KMS-11 (cell line): ENCODE measurements at regions not wholly inside any gene's neighbourhood (a gene's known extent, or its start where the extent isn't known, plus 50 kb on each side); places are given as distances from the start of the nearest gene placed in this dataset.
"Not testable (repeated sequence)": the region's sequence is repeated elsewhere in the genome, so short reads cannot be mapped to it uniquely, and the experiment has no call there.

Source experiments
- H2AFZ ChIP-seq: fragments of 200-600 bp; sonication (generic); 2 replicates; pipeline ENCODE4 v1.6.1; 2016; ENCODE audit warnings: antibody characterized with exemption, mixed run types, low read depth
- H3K27ac ChIP-seq: fragments of 200-600 bp; sonication (generic); 2 replicates; pipeline ENCODE4 v1.6.1; 2016; ENCODE audit warnings: mild to moderate bottlenecking, mixed run types
- H3K27me3 ChIP-seq: fragments of 200-600 bp; sonication (generic); 2 replicates; pipeline ENCODE4 v1.6.1; 2017; ENCODE audit warnings: mild to moderate bottlenecking, low read depth, mixed run types, moderate library complexity; ENCODE audit not compliant: insufficient read depth
- H3K36me3 ChIP-seq: fragments of 200-600 bp; sonication (generic); 2 replicates; pipeline ENCODE4 v1.6.1; 2017; ENCODE audit warnings: mild to moderate bottlenecking, mixed run types; ENCODE audit not compliant: insufficient read depth
- H3K4me1 ChIP-seq: fragments of 200-600 bp; sonication (generic); 2 replicates; pipeline ENCODE4 v1.6.1; 2016; ENCODE audit warnings: mild to moderate bottlenecking, low read depth, mixed run types; ENCODE audit not compliant: poor library complexity, severe bottlenecking
- H3K4me2 ChIP-seq: fragments of 200-600 bp; sonication (generic); 2 replicates; pipeline ENCODE4 v1.7.0; 2016; ENCODE audit warnings: mild to moderate bottlenecking, mixed run types
- H3K4me3 ChIP-seq: fragments of 200-600 bp; sonication (generic); IDR thresholded peaks from 2 replicates; pipeline ENCODE4 v1.6.1; 2017; ENCODE audit warnings: low read depth, low read length, mixed read lengths; ENCODE audit not compliant: insufficient read depth
- H3K79me2 ChIP-seq: fragments of 200-600 bp; sonication (generic); 2 replicates; pipeline ENCODE4 v1.6.1; 2016; ENCODE audit warnings: low read depth, mixed run types; ENCODE audit not compliant: insufficient read depth
- H3K9ac ChIP-seq: fragments of 200-600 bp; sonication (generic); 2 replicates; pipeline ENCODE4 v1.6.1; 2016; ENCODE audit warnings: mild to moderate bottlenecking, mixed run types
- H4K20me1 ChIP-seq: fragments of 200-600 bp; sonication (generic); 2 replicates; pipeline ENCODE4 v1.6.1; 2016; ENCODE audit warnings: mild to moderate bottlenecking, mixed run types; ENCODE audit not compliant: insufficient read depth
- TF ChIP-seq, protein P1 (sequence below): fragments of 200-600 bp; sonication (generic); conservative IDR thresholded peaks from 2 replicates; pipeline ENCODE4 v1.6.1; 2017; ENCODE audit warnings: low read depth, mild to moderate bottlenecking, antibody characterized with exemption, low read length, moderate library complexity, mixed read lengths

- Histone ChIP-seq H4K20me1 (no peaks in the 10 kb centered on the region), H3K27ac (no peak overlapping the region), H3K36me3 (no peaks in the 10 kb centered on the region), H3K27me3 (no peaks in the 10 kb centered on the region), H3K9ac (no peak overlapping the region), H3K4me2 (no peak overlapping the region), H3K79me2 (no peaks in the 10 kb centered on the region), H3K4me3 (no peak overlapping the region), H2AFZ (no peak overlapping the region), H3K4me1 (no peaks in the 10 kb centered on the region)
- TF ChIP-seq, protein P1, sequence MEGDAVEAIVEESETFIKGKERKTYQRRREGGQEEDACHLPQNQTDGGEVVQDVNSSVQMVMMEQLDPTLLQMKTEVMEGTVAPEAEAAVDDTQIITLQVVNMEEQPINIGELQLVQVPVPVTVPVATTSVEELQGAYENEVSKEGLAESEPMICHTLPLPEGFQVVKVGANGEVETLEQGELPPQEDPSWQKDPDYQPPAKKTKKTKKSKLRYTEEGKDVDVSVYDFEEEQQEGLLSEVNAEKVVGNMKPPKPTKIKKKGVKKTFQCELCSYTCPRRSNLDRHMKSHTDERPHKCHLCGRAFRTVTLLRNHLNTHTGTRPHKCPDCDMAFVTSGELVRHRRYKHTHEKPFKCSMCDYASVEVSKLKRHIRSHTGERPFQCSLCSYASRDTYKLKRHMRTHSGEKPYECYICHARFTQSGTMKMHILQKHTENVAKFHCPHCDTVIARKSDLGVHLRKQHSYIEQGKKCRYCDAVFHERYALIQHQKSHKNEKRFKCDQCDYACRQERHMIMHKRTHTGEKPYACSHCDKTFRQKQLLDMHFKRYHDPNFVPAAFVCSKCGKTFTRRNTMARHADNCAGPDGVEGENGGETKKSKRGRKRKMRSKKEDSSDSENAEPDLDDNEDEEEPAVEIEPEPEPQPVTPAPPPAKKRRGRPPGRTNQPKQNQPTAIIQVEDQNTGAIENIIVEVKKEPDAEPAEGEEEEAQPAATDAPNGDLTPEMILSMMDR: no peak
Observed at GRCh38 chr3:104031598-104031997, 1335.1 kb upstream of the ALCAM start.

DNA sequence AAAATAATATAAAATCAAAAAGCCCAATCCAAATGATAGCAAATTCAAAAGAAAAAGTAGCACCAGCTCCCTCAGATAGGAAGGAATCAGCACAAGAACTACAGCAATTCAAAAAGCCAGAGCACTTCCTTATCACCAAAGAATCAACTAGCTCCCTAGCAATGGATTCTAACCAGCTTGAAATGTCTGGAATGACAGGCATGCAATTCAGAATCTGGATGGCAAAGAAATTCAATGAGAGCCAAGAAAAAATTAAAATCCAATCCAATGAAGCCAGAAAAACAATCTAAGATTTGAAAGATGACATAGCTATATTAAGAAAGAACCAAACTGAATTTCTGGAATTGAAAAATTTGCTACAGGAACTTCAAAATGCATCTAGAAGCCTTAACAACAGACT lies 1334.4 kb upstream of the ALCAM start:
- Histone ChIP-seq H4K20me1 (no peaks in the 10 kb centered on the region), H3K4me3 (no peak overlapping the region), H3K79me2 (no peaks in the 10 kb centered on the region), H3K27me3 (no peaks in the 10 kb centered on the region), H3K4me1 (no peaks in the 10 kb centered on the region), H3K4me2 (no peak overlapping the region), H3K9ac (no peak overlapping the region), H3K27ac (no peak overlapping the region), H3K36me3 (no peaks in the 10 kb centered on the region), H2AFZ (no peak overlapping the region)
- TF ChIP-seq, protein P1: no peak

GRCh38 chr3:104040896-104041295 lies 1325.8 kb upstream of the ALCAM start:
- H3K27ac ChIP-seq: no peak overlapping the region
- H3K9ac ChIP-seq: no peak overlapping the region
- TF ChIP-seq, protein P1: no peak
- H4K20me1 ChIP-seq: no peaks in the 10 kb centered on the region
- no peaks in the 10 kb centered on the region for H3K4me1 ChIP-seq
- H2AFZ ChIP-seq: no peak overlapping the region
- no peak overlapping the region for H3K4me3 ChIP-seq
- no peaks in the 10 kb centered on the region for H3K27me3 ChIP-seq
- no peaks in the 10 kb centered on the region for H3K79me2 ChIP-seq
- no peak overlapping the region for H3K4me2 ChIP-seq
- no peaks in the 10 kb centered on the region for H3K36me3 ChIP-seq

DNA sequence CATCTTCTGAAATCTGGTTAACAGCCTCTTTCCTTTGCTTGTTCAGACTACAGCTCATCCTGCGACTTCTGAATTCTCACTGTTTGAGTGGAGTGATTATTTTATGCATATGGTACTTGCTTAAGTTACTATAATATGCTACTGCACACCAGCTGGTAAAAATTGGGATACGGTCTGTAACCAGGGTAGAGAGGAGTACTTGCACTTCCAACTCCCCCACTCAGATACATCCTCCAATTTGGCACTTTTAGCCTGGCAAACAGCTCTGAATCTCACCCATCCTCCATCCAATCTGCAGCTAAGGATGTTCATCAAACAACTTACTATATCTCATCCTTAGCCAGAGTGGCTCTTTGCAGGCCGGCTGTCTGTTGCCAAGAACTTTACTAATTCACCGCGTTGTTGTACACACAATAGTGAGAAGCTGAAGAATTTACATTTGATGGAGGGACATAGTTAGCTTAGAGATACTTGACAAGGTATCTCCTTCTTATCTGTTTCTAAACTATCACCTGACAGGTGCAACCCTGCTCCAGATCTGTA lies 1323.6 kb upstream of the ALCAM start:
- not testable (repeated sequence) for H3K4me1 ChIP-seq, H3K27ac ChIP-seq, H4K20me1 ChIP-seq, H2AFZ ChIP-seq, H3K79me2 ChIP-seq, H3K4me3 ChIP-seq, H3K4me2 ChIP-seq, H3K36me3 ChIP-seq, H3K27me3 ChIP-seq, H3K9ac ChIP-seq

GRCh38 chr3:104044002-104044401 lies 1322.7 kb upstream of the ALCAM start:
- Histone ChIP-seq H4K20me1 (no peaks in the 10 kb centered on the region), H3K36me3 (no peaks in the 10 kb centered on the region), H3K79me2 (no peaks in the 10 kb centered on the region), H3K4me2 (no peak overlapping the region), H3K27me3 (no peaks in the 10 kb centered on the region), H3K27ac (no peak overlapping the region), H2AFZ (no peak overlapping the region), H3K4me3 (no peak overlapping the region), H3K4me1 (no peaks in the 10 kb centered on the region), H3K9ac (no peak overlapping the region)
- TF ChIP-seq, protein P1: no peak
